GM19240 (cell line): ENCODE measurements at regions not wholly inside any gene's neighbourhood (a gene's known extent, or its start where the extent isn't known, plus 50 kb on each side); places are given as distances from the start of the nearest gene placed in this dataset.
"Not testable (repeated sequence)": the region's sequence is repeated elsewhere in the genome, so short reads cannot be mapped to it uniquely, and the experiment has no call there.

Experiments
- DNase-seq: peaks from one replicate; pipeline ENCODE4 v3.0.0; 2011; ENCODE audit warnings: low spot score; ENCODE audit not compliant: insufficient read length

- no peak for DNase-seq
These were observed 651.8 kb upstream of the SGO1 start for GRCh38 chr3:20837676-20838302.

- no peak for DNase-seq
These were observed 650.8 kb upstream of the SGO1 start for GRCh38 chr3:20836801-20837200.

- DNase-seq, result no peak
These were observed 647.0 kb upstream of the SGO1 start for GRCh38 chr3:20832963-20833362.

GRCh38 chr3:20822251-20822650 lies 636.2 kb upstream of the SGO1 start:
- no peak for DNase-seq

- not testable (repeated sequence) for DNase-seq
These were observed 634.9 kb upstream of the SGO1 start for GRCh38 chr3:20820872-20821271.

- DNase-seq, result no peak
These were observed 625.6 kb upstream of the SGO1 start for GRCh38 chr3:20811631-20812030.

- no peak for DNase-seq
These were observed 625.0 kb upstream of the SGO1 start for GRCh38 chr3:20811006-20811405.

- DNase-seq, result no peak
These were observed 624.5 kb upstream of the SGO1 start for GRCh38 chr3:20810555-20810954.

GRCh38 chr3:20809356-20809755 lies 623.4 kb upstream of the SGO1 start:
- no peak for DNase-seq

- no peak for DNase-seq
These were observed 622.9 kb upstream of the SGO1 start for GRCh38 chr3:20808864-20809263.

GRCh38 chr3:20798666-20799065 lies 612.7 kb upstream of the SGO1 start:
- no peak for DNase-seq

- DNase-seq, result no peak
These were observed 601.0 kb upstream of the SGO1 start for GRCh38 chr3:20787005-20787404.

- DNase-seq, result no peak
These were observed 590.7 kb upstream of the SGO1 start for GRCh38 chr3:20776692-20777091.

GRCh38 chr3:20776286-20776685 lies 590.3 kb upstream of the SGO1 start:
- no peak for DNase-seq

GRCh38 chr3:20773320-20773984 lies 587.4 kb upstream of the SGO1 start:
- DNase-seq, result no peak

- no peak for DNase-seq
These were observed 586.9 kb upstream of the SGO1 start for GRCh38 chr3:20772869-20773268.

GRCh38 chr3:20769430-20769829 lies 583.4 kb upstream of the SGO1 start:
- no peak for DNase-seq

GRCh38 chr3:20760981-20761380 lies 575.0 kb upstream of the SGO1 start:
- DNase-seq, result no peak

- DNase-seq, result no peak
These were observed 566.4 kb upstream of the SGO1 start for GRCh38 chr3:20752416-20752815.

- no peak for DNase-seq
These were observed 565.3 kb upstream of the SGO1 start for GRCh38 chr3:20751296-20751695.

GRCh38 chr3:20747741-20748140 lies 561.7 kb upstream of the SGO1 start:
- no peak for DNase-seq

- no peak for DNase-seq
These were observed 557.7 kb upstream of the SGO1 start for GRCh38 chr3:20743553-20744321.
